GM23248 (cell line): ENCODE measurements at regions not wholly inside any gene's neighbourhood (a gene's known extent, or its start where the extent isn't known, plus 50 kb on each side); places are given as distances from the start of the nearest gene placed in this dataset.

Experiments
- DNase-seq: peaks from one replicate; pipeline ENCODE4 v3.0.0-alpha.2; 2015
- H2AFZ ChIP-seq: fragments of 200-600 bp; sonication (generic); 2 replicates; pipeline ENCODE4 v1.6.1; 2016; ENCODE audit warnings: antibody characterized with exemption
- H3F3A ChIP-seq: fragments of 200-600 bp; sonication (generic); 2 replicates; pipeline ENCODE4 v1.6.1; 2016; ENCODE audit warnings: mild to moderate bottlenecking, antibody characterized with exemption, mixed run types; ENCODE audit not compliant: insufficient read depth
- H3K27ac ChIP-seq: fragments of 200-600 bp; sonication (generic); 2 replicates; pipeline ENCODE4 v1.5.1; 2016; ENCODE audit warnings: mild to moderate bottlenecking
- H3K27me3 ChIP-seq: fragments of 200-600 bp; sonication (generic); replicated peaks from 2 replicates; pipeline ENCODE4 v1.6.1; 2016; ENCODE audit warnings: mild to moderate bottlenecking; ENCODE audit not compliant: insufficient read depth
- H3K36me3 ChIP-seq: fragments of 200-600 bp; sonication (generic); 2 replicates; pipeline ENCODE4 v1.6.1; 2016; ENCODE audit warnings: low read depth, mild to moderate bottlenecking
- H3K4me1 ChIP-seq: fragments of 200-600 bp; sonication (generic); 2 replicates; pipeline ENCODE4 v1.6.1; 2016; ENCODE audit warnings: mild to moderate bottlenecking; ENCODE audit not compliant: insufficient read depth
- H3K4me2 ChIP-seq: fragments of 200-600 bp; sonication (generic); one replicate; pipeline ENCODE4 v1.6.1; 2016; ENCODE audit warnings: mild to moderate bottlenecking; ENCODE audit not compliant: unreplicated experiment
- H3K4me3 ChIP-seq: fragments of 200-600 bp; sonication (generic); 2 replicates; pipeline ENCODE4 v1.5.1; 2016; ENCODE audit warnings: mild to moderate bottlenecking
- H3K79me2 ChIP-seq: fragments of 200-600 bp; sonication (generic); 2 replicates; pipeline ENCODE4 v1.6.1; 2016; ENCODE audit warnings: mild to moderate bottlenecking; ENCODE audit not compliant: insufficient read depth
- H3K9ac ChIP-seq: fragments of 200-600 bp; sonication (generic); 2 replicates; pipeline ENCODE4 v1.6.1; 2016; ENCODE audit warnings: mild to moderate bottlenecking
- H3K9me2 ChIP-seq: fragments of 200-600 bp; sonication (generic); 2 replicates; pipeline ENCODE4 v1.6.1; 2016; ENCODE audit warnings: mixed run types, mild to moderate bottlenecking, moderate library complexity; ENCODE audit not compliant: insufficient read depth
- H3K9me3 ChIP-seq: fragments of 200-600 bp; sonication (generic); one replicate; pipeline ENCODE4 v1.6.1; 2017; ENCODE audit warnings: low read depth
- H4K20me1 ChIP-seq: fragments of 200-600 bp; sonication (generic); 2 replicates; pipeline ENCODE4 v1.6.0; 2016; ENCODE audit not compliant: insufficient read depth
- EZH2 ChIP-seq: fragments of 200-600 bp; sonication (generic); IDR thresholded peaks from 2 replicates; pipeline ENCODE4 v1.6.1; 2018; ENCODE audit warnings: antibody characterized with exemption, mild to moderate bottlenecking; ENCODE audit not compliant: insufficient read depth, poor library complexity, severe bottlenecking
- EZH2phosphoT487 ChIP-seq: fragments of 200-600 bp; sonication (generic); IDR thresholded peaks from 2 replicates; pipeline ENCODE4 v1.6.1; 2018; ENCODE audit warnings: antibody characterized with exemption, moderate library complexity, mild to moderate bottlenecking, low read depth; ENCODE audit not compliant: insufficient read depth
- WGBS, 2 experiments: methylation state at CpG; one replicate each; pipeline ENCODE4 v1.1.6; 2015 to 2017; ENCODE audit warnings: low lambda C conversion rate in 2 of 2, low coverage in 1 of 2; ENCODE audit errors: missing lambda C conversion rate in 2 of 2; 5-methylcytosine and 5-hydroxymethylcytosine counted together
- in situ Hi-C: fragments of 300-500 bp; cut with MboI; formaldehyde crosslinking; loops from 2 replicates; pipeline ENCODE4 v1.15.0; 2020

DNA sequence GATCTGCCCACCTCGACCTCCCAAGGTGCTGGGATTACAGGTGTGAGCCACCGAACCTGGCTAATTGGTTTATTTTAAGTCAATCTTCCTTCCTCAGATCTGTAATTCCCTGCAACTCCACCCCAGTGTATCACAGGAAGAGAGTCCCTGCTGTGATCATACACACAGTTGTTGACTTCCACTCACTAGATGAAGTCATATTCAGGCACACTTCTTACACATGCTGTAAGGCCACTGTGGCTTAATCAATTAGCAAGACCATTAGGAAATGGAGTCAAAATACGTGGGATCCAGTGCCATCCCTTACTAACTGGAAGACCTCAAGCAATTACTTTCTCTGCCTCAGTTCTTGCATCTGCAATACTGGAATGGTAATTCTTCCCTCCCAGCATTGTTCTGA is 66.1 kb upstream of the PAX2 start:
- Histone ChIP-seq H3K4me3 (no peak overlapping the region), H3K9ac (no peak overlapping the region), H3K27ac (no peak overlapping the region), H4K20me1 (no peaks in the 10 kb centered on the region), H3K4me2 (no peak overlapping the region), H3K4me1 (no peaks in the 10 kb centered on the region), H3K9me2 (no peaks in the 10 kb centered on the region), H3K36me3 (no peaks in the 10 kb centered on the region), H3K79me2 (no peaks in the 10 kb centered on the region), H2AFZ (no peak overlapping the region), H3F3A (no peaks in the 10 kb centered on the region), H3K9me3 (no peaks in the 10 kb centered on the region), H3K27me3 (peaks cover 43% of the 10 kb centered on the region)
- DNase-seq = no peak
- in situ Hi-C loops = no loop called here
- WGBS, 2 experiments = 2 to 10% methylated on average over 3 of the region's 3 CpGs
- TF ChIP-seq EZH2phosphoT487 = no peak
- no peak for TF ChIP-seq EZH2

DNA sequence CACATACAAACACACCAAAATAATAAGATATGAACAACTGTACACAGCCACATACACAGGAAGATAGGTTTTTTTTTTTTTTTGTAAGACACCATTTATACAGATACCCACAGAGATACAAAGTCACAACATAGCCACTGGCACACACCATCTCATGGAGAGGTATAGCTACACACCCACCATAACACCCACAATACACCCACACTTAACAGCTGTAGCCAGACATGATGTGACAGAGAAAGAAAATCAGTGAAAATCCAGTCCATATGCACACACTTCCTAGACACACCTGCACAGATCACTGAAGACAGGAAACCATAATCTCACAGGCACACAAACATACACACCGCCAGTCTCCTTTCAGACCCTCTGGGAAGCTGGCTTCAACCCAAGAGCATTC is 62.4 kb upstream of the PAX2 start:
- H3K4me2 ChIP-seq = no peak overlapping the region
- H3K9ac ChIP-seq = no peak overlapping the region
- TF ChIP-seq EZH2 = no peak
- no peak for TF ChIP-seq EZH2phosphoT487
- no peaks in the 10 kb centered on the region for H3K4me1 ChIP-seq
- no peaks in the 10 kb centered on the region for H3K79me2 ChIP-seq
- 0% methylated on average over 1 of the region's 1 CpG for WGBS, 2 experiments
- no peaks in the 10 kb centered on the region for H4K20me1 ChIP-seq
- in situ Hi-C loops = no loop called here
- H3K36me3 ChIP-seq = no peaks in the 10 kb centered on the region
- no peak for DNase-seq
- H2AFZ ChIP-seq = no peak overlapping the region
- H3K4me3 ChIP-seq = no peak overlapping the region
- peaks cover 70% of the 10 kb centered on the region for H3K27me3 ChIP-seq
- no peaks in the 10 kb centered on the region for H3F3A ChIP-seq
- H3K9me3 ChIP-seq = no peaks in the 10 kb centered on the region
- H3K27ac ChIP-seq = no peak overlapping the region
- no peaks in the 10 kb centered on the region for H3K9me2 ChIP-seq

DNA sequence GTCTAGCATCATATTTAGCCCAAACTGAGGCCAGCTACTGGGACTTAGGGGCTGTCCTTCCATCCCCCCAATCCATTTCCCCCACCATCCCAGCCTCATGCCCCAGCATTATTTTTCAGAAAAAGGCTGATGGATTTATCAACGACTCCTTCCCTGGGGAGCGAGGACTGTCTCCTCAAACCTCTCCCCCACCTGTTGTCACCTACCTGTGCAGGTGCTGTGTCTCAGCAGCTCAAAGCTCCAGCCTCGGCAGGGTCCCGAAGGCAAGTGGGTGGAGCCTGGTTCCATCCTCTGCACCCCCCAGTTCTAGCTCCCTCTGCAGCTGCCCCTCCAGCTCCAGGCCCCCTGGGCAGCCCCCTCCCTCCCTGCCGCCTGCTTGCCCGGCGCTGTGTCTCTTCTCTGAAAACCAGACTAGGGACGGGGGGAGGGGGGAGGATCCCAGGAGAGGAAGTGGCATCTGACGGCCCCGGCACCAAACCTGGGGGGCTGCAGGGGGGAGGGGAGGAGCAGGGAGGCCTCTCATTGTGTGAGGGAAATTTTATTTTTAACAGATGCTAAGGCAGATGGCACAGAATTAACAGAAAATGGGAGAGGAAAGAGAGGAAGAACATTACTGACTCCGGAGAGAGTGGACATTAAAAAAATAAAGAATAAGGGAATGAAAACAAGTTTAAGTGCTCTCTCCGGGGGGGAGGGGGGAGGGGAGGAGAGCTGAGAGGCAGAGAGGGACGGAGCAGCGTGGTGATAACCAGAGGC is 61.7 kb upstream of the PAX2 start:
- in situ Hi-C loops = no loop called here
- 0 to 1% methylated on average over 6 to 14 of the region's 14 CpGs for WGBS, 2 experiments
- H3K27me3 ChIP-seq = peaks cover 78% of the 10 kb centered on the region

DNA sequence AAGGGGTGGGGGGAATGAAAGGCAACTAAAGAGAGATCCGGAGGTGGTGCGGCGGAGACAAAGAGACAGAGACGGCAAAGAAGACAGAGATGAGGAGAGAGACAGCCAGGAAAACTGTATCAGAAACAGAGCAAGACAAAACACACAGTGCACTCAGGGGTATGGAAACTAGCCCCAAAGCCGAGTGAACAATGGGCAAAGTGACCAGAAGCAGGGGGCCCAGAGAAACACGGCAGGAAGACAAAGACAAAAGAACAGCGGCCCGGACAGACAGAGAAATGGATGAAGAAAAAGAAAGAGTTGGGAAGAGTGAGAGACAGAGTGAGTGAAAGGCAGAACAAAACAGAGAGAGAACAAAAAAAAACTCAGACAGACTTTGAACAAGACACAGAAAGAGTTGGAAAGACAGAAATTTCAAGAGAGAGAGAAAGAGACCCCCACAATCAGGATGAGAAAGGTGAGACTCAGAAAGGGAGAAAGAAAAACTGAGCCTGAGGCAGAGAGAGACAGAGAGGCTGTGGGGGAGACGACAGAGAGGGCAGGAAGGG is 60.6 kb upstream of the PAX2 start:
- Histone ChIP-seq H3K36me3 (no peaks in the 10 kb centered on the region), H3K9me3 (no peaks in the 10 kb centered on the region), H3K4me1 (no peaks in the 10 kb centered on the region), H4K20me1 (no peaks in the 10 kb centered on the region), H3K27me3 (peaks cover 82% of the 10 kb centered on the region), H3F3A (no peaks in the 10 kb centered on the region), H3K9me2 (no peaks in the 10 kb centered on the region), H3K4me2 (no peak overlapping the region), H2AFZ (no peak overlapping the region), H3K27ac (no peak overlapping the region), H3K79me2 (no peaks in the 10 kb centered on the region), H3K4me3 (no peak overlapping the region), H3K9ac (no peak overlapping the region)
- TF ChIP-seq EZH2phosphoT487 (no peak), EZH2 (no peak)
- DNase-seq = no peak
- in situ Hi-C loops = no loop called here
- 2 to 3% methylated on average over 9 of the region's 9 CpGs for WGBS, 2 experiments

More for the DNA sequence above, 61.7 kb upstream of the PAX2 start:
- Histone ChIP-seq H3K9me2 (no peaks in the 10 kb centered on the region), H3K79me2 (no peaks in the 10 kb centered on the region), H2AFZ (no peak overlapping the region), H4K20me1 (no peaks in the 10 kb centered on the region), H3K4me3 (no peak overlapping the region), H3F3A (no peaks in the 10 kb centered on the region), H3K4me2 (no peak overlapping the region), H3K27ac (no peak overlapping the region), H3K9me3 (no peaks in the 10 kb centered on the region), H3K4me1 (no peaks in the 10 kb centered on the region), H3K36me3 (no peaks in the 10 kb centered on the region), H3K9ac (no peak overlapping the region)
- TF ChIP-seq EZH2 (no peak), EZH2phosphoT487 (no peak)
- no peak for DNase-seq
